ENCODE measurements at regions not wholly inside any gene's neighbourhood (a gene's known extent, or its start where the extent isn't known, plus 50 kb on each side); places are given as distances from the start of the nearest gene placed in this dataset.

DNA sequence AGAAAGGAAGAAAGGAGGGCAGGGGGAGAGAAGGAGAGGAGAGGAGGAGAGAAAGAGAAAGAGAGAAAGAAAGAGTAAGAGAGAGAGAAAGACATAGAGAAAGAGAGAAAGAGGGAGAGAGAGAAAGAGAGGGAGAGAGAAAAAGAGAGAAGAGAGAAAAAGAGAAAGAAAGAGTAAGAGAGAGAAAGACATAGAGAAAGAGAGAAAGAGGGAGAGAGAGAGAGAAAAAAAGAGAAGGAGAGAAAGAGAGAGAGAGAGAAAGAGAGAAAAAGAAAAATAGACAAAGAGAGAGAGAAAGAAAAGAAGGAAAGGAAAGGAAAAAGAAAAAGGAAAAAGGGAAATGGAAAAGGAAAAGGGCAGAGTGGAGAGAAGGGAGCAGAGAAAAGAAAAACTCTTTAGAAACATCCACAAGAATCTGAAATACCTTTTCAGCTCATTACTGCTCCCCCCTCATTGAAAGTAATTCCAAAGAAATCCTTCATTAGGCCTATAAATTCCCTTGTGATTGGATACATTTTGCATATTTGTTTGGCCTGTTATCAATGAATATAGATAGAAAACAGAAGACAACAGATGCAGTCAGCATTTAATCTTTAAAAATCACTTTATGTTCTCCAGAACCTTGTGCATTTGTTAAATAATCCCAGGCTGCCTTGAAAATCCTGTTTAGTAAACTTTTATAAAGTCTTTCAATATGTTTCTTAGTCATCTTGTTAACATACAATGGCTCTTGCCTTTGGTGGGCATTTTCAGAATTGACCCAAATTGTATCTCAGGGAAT lies 411.5 kb downstream of the NFIB start:
- POLR2A ChIA-PET = no interaction called here

More for the DNA sequence above, 411.5 kb downstream of the NFIB start:
- H2AFZ ChIP-seq (ENCODE audit: low read length) = no peak overlapping the region
- no peaks in the 10 kb centered on the region for H4K20me1 ChIP-seq (ENCODE audit: insufficient read depth, low read length)
- H3K27me3 ChIP-seq (ENCODE audit: control insufficient read depth in 1 of 2, insufficient read depth in 2 of 2, low read length in 2 of 2) = no peaks in the 10 kb centered on the region
- no TSS peak for BruUV-seq (replicated peaks)
- no peaks in the 10 kb centered on the region for H3K4me1 ChIP-seq (ENCODE audit: insufficient read depth, low read length)
- CTCF ChIA-PET (ENCODE audit: low intra/inter-chr PET ratio, low total read pairs) = no interaction called here
- no peak overlapping the region for H3K4me2 ChIP-seq (ENCODE audit: low read depth, low read length)
- in situ Hi-C loops (cut with HindIII; ENCODE audit: extremely low pct_ligation_motif_present, low pct_unique_long_range_greater_than_20kb) = no loop called here
- H3K9me3 ChIP-seq (ENCODE audit: low read length) = no peaks in the 10 kb centered on the region
- H3K27ac ChIP-seq (ENCODE audit: extremely low read length, insufficient read depth, low read length) = no peak overlapping the region
- TF ChIP-seq NCOA2 (CRISPR knock-in tag; IDR thresholded peaks at IDR 0.05) (no peak), MXI1 (IDR thresholded peaks at IDR 0.05; ENCODE audit: borderline replicate concordance, low read depth, low read length) (no peak), ZNF569 (CRISPR knock-in tag; IDR thresholded peaks at IDR 0.05; ENCODE audit: borderline replicate concordance) (no peak), CAMTA2 (CRISPR knock-in tag; IDR thresholded peaks at IDR 0.05; ENCODE audit: borderline replicate concordance) (no peak), ERF (CRISPR knock-in tag; IDR thresholded peaks at IDR 0.05) (no peak), SMC3 (IDR thresholded peaks at IDR 0.05; ENCODE audit: low read length) (no peak), BORCS8-MEF2B (CRISPR knock-in tag; IDR thresholded peaks at IDR 0.05) (no peak), PHF5A (CRISPR knock-in tag; IDR thresholded peaks at IDR 0.05; ENCODE audit: low read depth, unreplicated experiment) (no peak), ZSCAN25 (CRISPR knock-in tag; IDR thresholded peaks at IDR 0.05) (no peak), REXO4 (CRISPR knock-in tag; IDR thresholded peaks at IDR 0.05; ENCODE audit: borderline replicate concordance) (no peak)
- TF ChIP-seq, protein P1, sequence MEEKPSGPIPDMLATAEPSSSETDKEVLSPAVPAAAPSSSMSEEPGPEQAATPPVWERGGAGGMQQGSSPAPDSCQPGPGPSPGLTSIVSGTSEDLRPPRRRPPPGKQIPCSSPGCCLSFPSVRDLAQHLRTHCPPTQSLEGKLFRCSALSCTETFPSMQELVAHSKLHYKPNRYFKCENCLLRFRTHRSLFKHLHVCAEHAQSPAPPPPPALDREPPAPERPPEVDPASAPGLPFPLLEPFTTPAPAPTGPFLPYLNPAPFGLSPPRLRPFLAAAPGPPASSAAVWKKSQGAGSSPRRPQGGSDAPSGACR (CRISPR knock-in tag; IDR thresholded peaks at IDR 0.05) = no peak
- TF ChIP-seq, protein P2, sequence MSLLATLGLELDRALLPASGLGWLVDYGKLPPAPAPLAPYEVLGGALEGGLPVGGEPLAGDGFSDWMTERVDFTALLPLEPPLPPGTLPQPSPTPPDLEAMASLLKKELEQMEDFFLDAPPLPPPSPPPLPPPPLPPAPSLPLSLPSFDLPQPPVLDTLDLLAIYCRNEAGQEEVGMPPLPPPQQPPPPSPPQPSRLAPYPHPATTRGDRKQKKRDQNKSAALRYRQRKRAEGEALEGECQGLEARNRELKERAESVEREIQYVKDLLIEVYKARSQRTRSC (CRISPR knock-in tag; IDR thresholded peaks at IDR 0.05; ENCODE audit: low read depth) = no peak
- TF ChIP-seq, protein P3, sequence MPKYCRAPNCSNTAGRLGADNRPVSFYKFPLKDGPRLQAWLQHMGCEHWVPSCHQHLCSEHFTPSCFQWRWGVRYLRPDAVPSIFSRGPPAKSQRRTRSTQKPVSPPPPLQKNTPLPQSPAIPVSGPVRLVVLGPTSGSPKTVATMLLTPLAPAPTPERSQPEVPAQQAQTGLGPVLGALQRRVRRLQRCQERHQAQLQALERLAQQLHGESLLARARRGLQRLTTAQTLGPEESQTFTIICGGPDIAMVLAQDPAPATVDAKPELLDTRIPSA (CRISPR knock-in tag; IDR thresholded peaks at IDR 0.05; ENCODE audit: borderline replicate concordance) = no peak
- ATAC-seq (no peak), FAIRE-seq (no peak), DNase-seq (ENCODE audit: low spot score) (no peak)
- no peak overlapping the region for H3K9ac ChIP-seq (ENCODE audit: insufficient read depth, low read depth, low read length)
- H3K79me2 ChIP-seq (ENCODE audit: insufficient read depth, low read length) = no peaks in the 10 kb centered on the region
- H3K36me3 ChIP-seq (replicated peaks in 1 of 2; ENCODE audit: control insufficient read depth in 1 of 2, insufficient read depth in 2 of 2, low read length in 2 of 2) = no peaks in the 10 kb centered on the region
- intact Hi-C loops (cut with micrococcal nuclease; ENCODE audit: unreplicated experiment) = no loop called here
- no peak overlapping the region for H3K4me3 ChIP-seq (replicated peaks in 1 of 3; ENCODE audit: insufficient read depth in 1 of 3, low read depth in 2 of 3, low read length in 3 of 3)
